SK-N-SH (cell line): ENCODE measurements at regions not wholly inside any gene's neighbourhood (a gene's known extent, or its start where the extent isn't known, plus 50 kb on each side); places are given as distances from the start of the nearest gene placed in this dataset.

ENCODE experiments used
- CTCF ChIA-PET: fragments of 300-600, 350-600 bp; formaldehyde crosslinking; extraction: SDS; loops from one replicate; lab custom pipeline; 2021; lab: Yijun Ruan, JAX
- POLR2A ChIA-PET: fragments of 350-600 bp; sonication (Branson Sonifier 250); formaldehyde crosslinking; extraction: SDS; loops from one replicate; lab custom pipeline; 2020; ENCODE audit warnings: antibody characterized with exemption, inconsistent platforms; lab: Yijun Ruan, JAX
- DNase-seq: peaks from one replicate; pipeline ENCODE4 v3.0.0; 2012
- H2AFZ ChIP-seq: fragments of 200-600 bp; sonication (generic); 2 replicates; pipeline ENCODE4 v1.8.1; 2016; ENCODE audit warnings: antibody characterized with exemption, mild to moderate bottlenecking, low read depth
- H3F3A ChIP-seq: fragments of 200-600 bp; sonication (generic); replicated peaks from 2 replicates; pipeline ENCODE3; 2016; ENCODE audit warnings: antibody characterized with exemption, mild to moderate bottlenecking; ENCODE audit not compliant: insufficient read depth
- H3K27ac ChIP-seq, 2 experiments: fragments of 200-500 bp in 1 of 2; fragments of 200-600 bp in 1 of 2; sonication (Bioruptor generic) in 1 of 2; sonication (generic), shearing (Covaris generic) in 1 of 2; 2 replicates each; pipeline versions ENCODE4 v1.5.1 to v1.6.1; 2014 to 2016; ENCODE audit warnings: low read depth in 2 of 2, inconsistent platforms in 1 of 2, low read length in 1 of 2, mild to moderate bottlenecking in 1 of 2, mixed read lengths in 1 of 2
- H3K27me3 ChIP-seq: fragments of 200-600 bp; sonication (generic), shearing (Covaris generic); 2 replicates; pipeline ENCODE4 v1.6.1; 2016; ENCODE audit warnings: mixed run types; ENCODE audit not compliant: insufficient read depth
- H3K36me3 ChIP-seq, 2 experiments: fragments of 200-500 bp in 1 of 2; fragments of 200-600 bp in 1 of 2; sonication (Bioruptor generic) in 1 of 2; sonication (generic) in 1 of 2; replicated peaks in 1 of 2; 2 replicates each; pipeline versions ENCODE3 to v1.5.1; 2014 to 2016; ENCODE audit warnings: low read length in 1 of 2, mild to moderate bottlenecking in 1 of 2; ENCODE audit not compliant: insufficient read depth in 2 of 2, control insufficient read depth in 1 of 2
- H3K4me1 ChIP-seq, 2 experiments: fragments of 200-500 bp in 1 of 2; fragments of 200-600 bp in 1 of 2; sonication (Bioruptor generic) in 1 of 2; sonication (generic), shearing (Covaris generic) in 1 of 2; 2 replicates each; pipeline versions ENCODE4 v1.5.1 to v1.6.1; 2014 to 2016; ENCODE audit warnings: low read depth in 1 of 2, low read length in 1 of 2, mixed run types in 1 of 2; ENCODE audit not compliant: insufficient read depth in 2 of 2, control insufficient read depth in 1 of 2
- H3K4me2 ChIP-seq: fragments of 200-600 bp; sonication (generic), shearing (Covaris generic); 2 replicates; pipeline ENCODE4 v1.6.1; 2017; ENCODE audit warnings: mixed run types
- H3K4me3 ChIP-seq, 2 experiments: fragments of 200-500 bp in 1 of 2; fragments of 200-600 bp in 1 of 2; sonication (Bioruptor generic) in 1 of 2; sonication (generic), shearing (Covaris generic) in 1 of 2; 2 replicates each; pipeline versions ENCODE4 v1.5.1 to v1.8.1; 2014 to 2016; ENCODE audit warnings: low read depth in 2 of 2, inconsistent platforms in 1 of 2, low read length in 1 of 2, mild to moderate bottlenecking in 1 of 2, mixed read lengths in 1 of 2, moderate library complexity in 1 of 2
- H3K79me2 ChIP-seq: fragments of 200-600 bp; sonication (generic); 2 replicates; pipeline ENCODE4 v1.8.1; 2017; ENCODE audit warnings: mild to moderate bottlenecking; ENCODE audit not compliant: insufficient read depth
- H3K9ac ChIP-seq: fragments of 200-600 bp; sonication (generic); 2 replicates; pipeline ENCODE4 v1.6.1; 2017; ENCODE audit warnings: mixed run types
- H3K9me2 ChIP-seq: fragments of 200-600 bp; sonication (generic); 2 replicates; pipeline ENCODE4 v1.6.1; 2017; ENCODE audit warnings: mixed run types
- H3K9me3 ChIP-seq: fragments of 200-600 bp; sonication (generic); 2 replicates; pipeline ENCODE4 v1.6.1; 2017; ENCODE audit warnings: mixed run types, mild to moderate bottlenecking, moderate library complexity
- H4K20me1 ChIP-seq: fragments of 200-600 bp; sonication (generic); 2 replicates; pipeline ENCODE4 v1.6.1; 2017; ENCODE audit warnings: mild to moderate bottlenecking, mixed run types; ENCODE audit not compliant: insufficient read depth
- CHD2 ChIP-seq: fragments of 150-350 bp; IDR thresholded peaks from 2 replicates; pipeline ENCODE4 v1.6.1; 2018; ENCODE audit warnings: low read length; ENCODE audit not compliant: partially characterized antibody
- ELF1 ChIP-seq: IDR thresholded peaks from 2 replicates; pipeline ENCODE4 v1.4.0; 2012
- EZH2phosphoT487 ChIP-seq: fragments of 200-600 bp; sonication (generic); IDR thresholded peaks from 2 replicates; pipeline ENCODE4 v1.6.1; 2017; ENCODE audit warnings: low read depth, mixed run types, mild to moderate bottlenecking, antibody characterized with exemption, moderate library complexity, borderline replicate concordance
- FOSL2 ChIP-seq: IDR thresholded peaks from 2 replicates; pipeline ENCODE4 v1.4.0; 2012; ENCODE audit warnings: low read depth, mild to moderate bottlenecking, moderate library complexity, borderline replicate concordance
- GABPA ChIP-seq: IDR thresholded peaks from 2 replicates; pipeline ENCODE4 v1.4.0; 2012; ENCODE audit warnings: low read depth, mild to moderate bottlenecking
- GATA2 ChIP-seq: sonication (generic); formaldehyde crosslinking; IDR thresholded peaks from 2 replicates; pipeline ENCODE4 v1.5.0; 2020; ENCODE audit warnings: mild to moderate bottlenecking, missing genetic modification reagents
- JUND ChIP-seq: IDR thresholded peaks from 2 replicates; pipeline ENCODE4 v1.4.0; 2012
- MAX ChIP-seq: IDR thresholded peaks from 2 replicates; pipeline ENCODE4 v1.4.0; 2012; ENCODE audit warnings: low read depth
- MEF2A ChIP-seq: IDR thresholded peaks from 2 replicates; pipeline ENCODE4 v1.4.0; 2012; ENCODE audit warnings: low read depth, borderline replicate concordance
- MXI1 ChIP-seq: IDR thresholded peaks from 2 replicates; pipeline ENCODE4 v1.6.1; 2012; ENCODE audit warnings: mild to moderate bottlenecking, low read depth, low read length, improper control_type of control experiment
- RCOR1 ChIP-seq: fragments of 150-350 bp; IDR thresholded peaks from 2 replicates; pipeline ENCODE4 v1.6.1; 2017; ENCODE audit warnings: antibody characterized with exemption, low read length
- REST ChIP-seq: IDR thresholded peaks from 2 replicates; pipeline ENCODE4 v1.6.1; 2012; ENCODE audit warnings: mild to moderate bottlenecking, low read depth, low read length, moderate library complexity
- RFX5 ChIP-seq: IDR thresholded peaks from 2 replicates; pipeline ENCODE4 v1.6.1; 2012; ENCODE audit warnings: mild to moderate bottlenecking, improper control_type of control experiment, low read length
- SMC3 ChIP-seq: IDR thresholded peaks from 2 replicates; pipeline ENCODE4 v1.6.1; 2012; ENCODE audit warnings: low read depth, low read length, improper control_type of control experiment
- TAF1 ChIP-seq: IDR thresholded peaks from 2 replicates; pipeline ENCODE4 v1.6.1; 2012; ENCODE audit warnings: low read depth, mild to moderate bottlenecking, low read length, moderate library complexity, borderline replicate concordance
- TCF12 ChIP-seq: IDR thresholded peaks from 2 replicates; pipeline ENCODE4 v1.4.0; 2012
- YY1 ChIP-seq: IDR thresholded peaks from 2 replicates; pipeline ENCODE4 v1.4.0; 2012; ENCODE audit warnings: low read depth, mild to moderate bottlenecking
- WGBS: methylation state at CpG from one replicate; pipeline ENCODE4 v1.1.6; 2017; ENCODE audit warnings: low lambda C conversion rate; 5-methylcytosine and 5-hydroxymethylcytosine counted together

GRCh38 chr11:44496391-44496790 is 69.1 kb upstream of the CD82 start:
- Histone ChIP-seq H3K27ac (no peak overlapping the region), H3K4me1 (no peaks in the 10 kb centered on the region), H3K4me3 (no peak overlapping the region), H3K79me2 (no peaks in the 10 kb centered on the region), H3K4me2 (no peak overlapping the region), H2AFZ (no peak overlapping the region), H3K36me3 (no peaks in the 10 kb centered on the region), H3K27me3 (peaks cover 4% of the 10 kb centered on the region; the same call in 1 of the 2 replicates), H3K9me3 (no peaks in the 10 kb centered on the region), H3F3A (no peaks in the 10 kb centered on the region), H4K20me1 (no peaks in the 10 kb centered on the region), H3K9me2 (no peaks in the 10 kb centered on the region), H3K9ac (no peak overlapping the region)
- 74% methylated on average over 3 of the region's 3 CpGs for WGBS
- TF ChIP-seq GABPA (no peak), FOSL2 (no peak), MEF2A (no peak), TAF1 (no peak), RFX5 (no peak), CHD2 (no peak)
- CTCF ChIA-PET: interaction anchor here (0.7 to 2.2 kb wide), 2 partner anchors 12 to 27 kb away, joined by 3 to 7 read pairs; no protein-coding TSS in a partner anchor
- DNase-seq: no peak
- POLR2A ChIA-PET: no interaction called here

- Histone ChIP-seq H3K27me3 (0 out of 2 replicates have a peak, but pooled peaks cover 4% of the 10 kb centered on the region), H3K4me2 (no peak overlapping the region), H4K20me1 (no peaks in the 10 kb centered on the region), H3K79me2 (no peaks in the 10 kb centered on the region), H3K27ac (no peak overlapping the region), H3K36me3 (no peaks in the 10 kb centered on the region), H3K9ac (no peak overlapping the region), H3K4me3 (no peak overlapping the region), H2AFZ (no peak overlapping the region), H3F3A (no peaks in the 10 kb centered on the region), H3K9me2 (no peaks in the 10 kb centered on the region), H3K4me1 (no peaks in the 10 kb centered on the region), H3K9me3 (no peaks in the 10 kb centered on the region)
- ChIA-PET CTCF (interaction anchor here (2.2 kb wide), 1 partner anchor 14 kb away, joined by 7 read pairs; no protein-coding TSS in a partner anchor), POLR2A (no interaction called here)
- no peak for DNase-seq
- TF ChIP-seq RCOR1 (no peak), GATA2 (no peak), EZH2phosphoT487 (no peak), TCF12 (no peak), MXI1 (no peak), MAX (no peak), GABPA (no peak), REST (no peak), SMC3 (no peak), ELF1 (no peak), YY1 (no peak), JUND (no peak)
- WGBS: 35% methylated on average over 3 of the region's 4 CpGs
Measured at GRCh38 chr11:44498089-44498871, 67.2 kb upstream of the CD82 start.
